Keratinocyte (primary cell): ENCODE measurements at regions not wholly inside any gene's neighbourhood (a gene's known extent, or its start where the extent isn't known, plus 50 kb on each side); places are given as distances from the start of the nearest gene placed in this dataset.

ENCODE experiments used
- EZH2 ChIP-seq: IDR thresholded peaks from one replicate; pipeline ENCODE4 v1.6.1; 2012; ENCODE audit warnings: inconsistent platforms, mild to moderate bottlenecking, low read length, moderate library complexity
- TF ChIP-seq, protein P1 (sequence below), 3 experiments: IDR thresholded peaks in 1 of 3; conservative IDR thresholded peaks in 1 of 3; optimal IDR thresholded peaks in 1 of 3; 2 replicates in 2 of 3; 3 replicates in 1 of 3; pipeline versions ENCODE3 to v1.5.1; 2011; ENCODE audit warnings: low read length in 3 of 3, mild to moderate bottlenecking in 3 of 3, moderate library complexity in 2 of 3, control low read depth in 1 of 3, inconsistent platforms in 1 of 3; ENCODE audit not compliant: insufficient read depth in 2 of 3; ENCODE audit errors: extremely low read depth in 1 of 3

- TF ChIP-seq, protein P1, sequence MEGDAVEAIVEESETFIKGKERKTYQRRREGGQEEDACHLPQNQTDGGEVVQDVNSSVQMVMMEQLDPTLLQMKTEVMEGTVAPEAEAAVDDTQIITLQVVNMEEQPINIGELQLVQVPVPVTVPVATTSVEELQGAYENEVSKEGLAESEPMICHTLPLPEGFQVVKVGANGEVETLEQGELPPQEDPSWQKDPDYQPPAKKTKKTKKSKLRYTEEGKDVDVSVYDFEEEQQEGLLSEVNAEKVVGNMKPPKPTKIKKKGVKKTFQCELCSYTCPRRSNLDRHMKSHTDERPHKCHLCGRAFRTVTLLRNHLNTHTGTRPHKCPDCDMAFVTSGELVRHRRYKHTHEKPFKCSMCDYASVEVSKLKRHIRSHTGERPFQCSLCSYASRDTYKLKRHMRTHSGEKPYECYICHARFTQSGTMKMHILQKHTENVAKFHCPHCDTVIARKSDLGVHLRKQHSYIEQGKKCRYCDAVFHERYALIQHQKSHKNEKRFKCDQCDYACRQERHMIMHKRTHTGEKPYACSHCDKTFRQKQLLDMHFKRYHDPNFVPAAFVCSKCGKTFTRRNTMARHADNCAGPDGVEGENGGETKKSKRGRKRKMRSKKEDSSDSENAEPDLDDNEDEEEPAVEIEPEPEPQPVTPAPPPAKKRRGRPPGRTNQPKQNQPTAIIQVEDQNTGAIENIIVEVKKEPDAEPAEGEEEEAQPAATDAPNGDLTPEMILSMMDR (optimal IDR thresholded peaks at IDR 0.05 in 1 of 3, IDR thresholded peaks at IDR 0.05 in 1 of 3, conservative IDR thresholded peaks at IDR 0.05 in 1 of 3; ENCODE audit: extremely low read depth in 1 of 3, insufficient read depth in 2 of 3, low read length in 3 of 3) = no peak
- no peak for TF ChIP-seq EZH2
Observed at GRCh38 chr13:73288596-73288995, 229.8 kb downstream of the KLF5 start.
